ENCODE measurements at regions not wholly inside any gene's neighbourhood (a gene's known extent, or its start where the extent isn't known, plus 50 kb on each side); places are given as distances from the start of the nearest gene placed in this dataset.

GRCh38 chr12:127431594-127431993 lies 835.4 kb upstream of the TMEM132C start:
- FAIRE-seq = no peak
- no peak for ATAC-seq
- POLR2A ChIA-PET = no interaction called here
- TF ChIP-seq USF1 (IDR thresholded peaks at IDR 0.05; ENCODE audit: borderline replicate concordance, extremely low read length, insufficient read depth, low read depth, low read length) = no peak
- TF ChIP-seq IKZF1 (conservative IDR thresholded peaks at IDR 0.05) = no peak
- no peak for TF ChIP-seq TCF3 (IDR thresholded peaks at IDR 0.05; ENCODE audit: borderline replicate concordance, insufficient read depth, low read depth, low read length)
- no peak for TF ChIP-seq YBX1 (IDR thresholded peaks at IDR 0.05)
- no peak for TF ChIP-seq E2F8 (IDR thresholded peaks at IDR 0.05; ENCODE audit: low read depth, partially characterized antibody)
- no peak for TF ChIP-seq ZNF274 (IDR thresholded peaks at IDR 0.05; ENCODE audit: insufficient read depth, insufficient read length)
- no peak for TF ChIP-seq BCL11A (IDR thresholded peaks at IDR 0.05; ENCODE audit: low read depth, low read length)
- TF ChIP-seq FOXK2 (IDR thresholded peaks at IDR 0.05) = no peak
- no peak for TF ChIP-seq MLLT1 (IDR thresholded peaks at IDR 0.05)
- no peak for TF ChIP-seq IRF5 (IDR thresholded peaks at IDR 0.05; ENCODE audit: borderline replicate concordance)
- no peak for TF ChIP-seq ETV6 (conservative IDR thresholded peaks at IDR 0.05 in 1 of 2, IDR thresholded peaks at IDR 0.05 in 1 of 2; ENCODE audit: borderline replicate concordance in 1 of 2, low read depth in 1 of 2)
- no peak for TF ChIP-seq RCOR1 (conservative IDR thresholded peaks at IDR 0.05; ENCODE audit: low read depth, low read length)
- TF ChIP-seq BMI1 (IDR thresholded peaks at IDR 0.05; ENCODE audit: borderline replicate concordance) = no peak
- no peak for TF ChIP-seq MEF2B (IDR thresholded peaks at IDR 0.05; ENCODE audit: partially characterized antibody, poor library complexity, severe bottlenecking)
- no peak for TF ChIP-seq ZNF217 (IDR thresholded peaks at IDR 0.05)
- TF ChIP-seq PML (IDR thresholded peaks at IDR 0.05; ENCODE audit: low read length) = no peak
- TF ChIP-seq NFYA (IDR thresholded peaks at IDR 0.05; ENCODE audit: borderline replicate concordance, low read depth, low read length) = no peak
- Histone ChIP-seq H3K79me2 (ENCODE audit: control insufficient read depth, insufficient read depth, low read length) (no peaks in the 10 kb centered on the region), H3K4me2 (ENCODE audit: control insufficient read depth, insufficient read depth) (no peak overlapping the region), H3K4me1 (ENCODE audit: control insufficient read depth, insufficient read depth, low read length) (no peaks in the 10 kb centered on the region), H3K36me3 (ENCODE audit: control insufficient read depth in 2 of 2, insufficient read depth in 2 of 2, low read length in 1 of 2) (no peaks in the 10 kb centered on the region), H3K27ac (ENCODE audit: control insufficient read depth, insufficient read depth) (no peak overlapping the region), H3K27me3 (replicated peaks in 1 of 2; ENCODE audit: control insufficient read depth in 2 of 2, insufficient read depth in 2 of 2, low read length in 1 of 2) (no peaks in the 10 kb centered on the region), H4K20me1 (ENCODE audit: control insufficient read depth, insufficient read depth) (no peaks in the 10 kb centered on the region), H3K9ac (ENCODE audit: control insufficient read depth, insufficient read depth, low read length) (no peak overlapping the region), H3K9me3 (replicated peaks; ENCODE audit: control insufficient read depth, insufficient read depth, low read length) (no peaks in the 10 kb centered on the region; the same call in 2 of the 3 replicates), H2AFZ (ENCODE audit: control insufficient read depth, low read depth, low read length) (no peak overlapping the region), H3K4me3 (no peak overlapping the region)
- in situ Hi-C loops (cut with MboI) (no loop called here), intact Hi-C loops (cut with micrococcal nuclease; ENCODE audit: unreplicated experiment) (no loop called here)
- CTCF ChIA-PET = no interaction called here
- no peak for DNase-seq (ENCODE audit: low read depth, low spot score)
- BruUV-seq (replicated peaks) = no TSS peak
- SMC1A ChIA-PET (ENCODE audit: uncharacterized antibody, unreplicated experiment) = no interaction called here
- RAD21 ChIA-PET (ENCODE audit: unreplicated experiment) = no interaction called here
- 9% methylated on average over 5 of the region's 5 CpGs for WGBS (ENCODE audit: insufficient coverage, insufficient replicate concordance, low lambda C conversion rate, missing lambda C conversion rate)
